RWPE2 (cell line): ENCODE measurements at regions not wholly inside any gene's neighbourhood (a gene's known extent, or its start where the extent isn't known, plus 50 kb on each side); places are given as distances from the start of the nearest gene placed in this dataset.

Experiments used
- ATAC-seq: fragments of 200-7000 bp; cut with Tn5 transposase; 3 replicates; pipeline ENCODE4 v1.9.1; 2021; ENCODE audit warnings: low read depth
- DNase-seq: peaks from one replicate; pipeline ENCODE4 v3.0.0-alpha.2; 2020; ENCODE audit warnings: low spot score
- H3K27ac ChIP-seq: fragments of 450-650 bp; 2 replicates; pipeline ENCODE4 v1.5.1; 2017; ENCODE audit warnings: mild to moderate bottlenecking; ENCODE audit not compliant: poor library complexity, severe bottlenecking
- H3K27me3 ChIP-seq: fragments of 250-450 bp; sonication (Bioruptor Pico); 2 replicates; pipeline ENCODE4 v1.5.1; 2021; ENCODE audit warnings: mild to moderate bottlenecking, moderate library complexity; ENCODE audit not compliant: insufficient read depth, poor library complexity, severe bottlenecking
- H3K36me3 ChIP-seq: fragments of 250-450 bp; sonication (Bioruptor Pico); 2 replicates; pipeline ENCODE4 v1.5.1; 2020; ENCODE audit warnings: low read depth, mild to moderate bottlenecking, moderate library complexity
- H3K4me1 ChIP-seq: fragments of 250-450 bp; sonication (Bioruptor Pico); 2 replicates; pipeline ENCODE4 v1.5.1; 2021; ENCODE audit warnings: mild to moderate bottlenecking, moderate library complexity; ENCODE audit not compliant: insufficient read depth, poor library complexity, severe bottlenecking
- H3K4me3 ChIP-seq: fragments of 250-450 bp; sonication (Bioruptor Pico); 2 replicates; pipeline ENCODE4 v1.5.1; 2021; ENCODE audit warnings: mild to moderate bottlenecking, moderate library complexity; ENCODE audit not compliant: severe bottlenecking
- H3K9me3 ChIP-seq: fragments of 250-450 bp; sonication (Bioruptor Pico); 2 replicates; pipeline ENCODE4 v1.5.1; 2021; ENCODE audit warnings: mild to moderate bottlenecking, moderate library complexity; ENCODE audit not compliant: severe bottlenecking
- CTCF ChIP-seq: fragments of 450-650 bp; IDR thresholded peaks from one replicate; pipeline ENCODE4 v1.5.1; 2017; ENCODE audit warnings: mild to moderate bottlenecking, moderate library complexity; ENCODE audit not compliant: poor library complexity, severe bottlenecking

GRCh38 chr11:107268977-107269376 lies 188.6 kb downstream of the CWF19L2 start:
- no peak for TF ChIP-seq CTCF
- no peaks in the 10 kb centered on the region for H3K9me3 ChIP-seq
- no peak overlapping the region for H3K27ac ChIP-seq
- H3K27me3 ChIP-seq, result no peaks in the 10 kb centered on the region
- H3K36me3 ChIP-seq, result no peaks in the 10 kb centered on the region
- ATAC-seq (no peak), DNase-seq (no peak)
- no peaks in the 10 kb centered on the region for H3K4me1 ChIP-seq
- no peak overlapping the region for H3K4me3 ChIP-seq

- TF ChIP-seq CTCF, result no peak
- Histone ChIP-seq H3K9me3 (no peaks in the 10 kb centered on the region), H3K27ac (no peak overlapping the region), H3K4me3 (no peak overlapping the region), H3K36me3 (no peaks in the 10 kb centered on the region), H3K27me3 (no peaks in the 10 kb centered on the region), H3K4me1 (no peaks in the 10 kb centered on the region)
- ATAC-seq, result no peak
- DNase-seq, result no peak
Measured at GRCh38 chr11:107266455-107266854, 191.2 kb downstream of the CWF19L2 start.

- ATAC-seq, result no peak
- Histone ChIP-seq H3K27me3 (no peaks in the 10 kb centered on the region), H3K36me3 (no peaks in the 10 kb centered on the region), H3K9me3 (no peaks in the 10 kb centered on the region), H3K4me3 (no peak overlapping the region), H3K27ac (no peak overlapping the region), H3K4me1 (no peaks in the 10 kb centered on the region)
- TF ChIP-seq CTCF, result no peak
- no peak for DNase-seq
Measured at GRCh38 chr11:107265591-107266121, 192.0 kb downstream of the CWF19L2 start.

- H3K9me3 ChIP-seq, result no peaks in the 10 kb centered on the region
- H3K36me3 ChIP-seq, result no peaks in the 10 kb centered on the region
- no peak for ATAC-seq
- no peak overlapping the region for H3K4me3 ChIP-seq
- H3K27me3 ChIP-seq, result no peaks in the 10 kb centered on the region
- H3K27ac ChIP-seq, result no peak overlapping the region
- no peak for DNase-seq
- H3K4me1 ChIP-seq, result no peaks in the 10 kb centered on the region
- TF ChIP-seq CTCF, result no peak
Measured at GRCh38 chr11:107263844-107264563, 193.6 kb downstream of the CWF19L2 start.

GRCh38 chr11:107259811-107260221 lies 197.8 kb downstream of the CWF19L2 start:
- Histone ChIP-seq H3K27me3 (no peaks in the 10 kb centered on the region), H3K27ac (no peak overlapping the region), H3K36me3 (no peaks in the 10 kb centered on the region), H3K9me3 (no peaks in the 10 kb centered on the region), H3K4me1 (no peaks in the 10 kb centered on the region), H3K4me3 (no peak overlapping the region)
- no peak for ATAC-seq
- no peak for TF ChIP-seq CTCF
- DNase-seq, result no peak
